Activated CD8-positive, alpha-beta T cell treated with anti-CD3 and anti-CD28 coated beads for 36 hours (primary cell): ENCODE measurements at regions not wholly inside any gene's neighbourhood (a gene's known extent, or its start where the extent isn't known, plus 50 kb on each side); places are given as distances from the start of the nearest gene placed in this dataset.

Source experiments
- ATAC-seq: fragments of 200-7000 bp; cut with Tn5 transposase; one replicate; pipeline ENCODE4 v1.10.0; 2021; ENCODE audit warnings: mild to moderate bottlenecking, moderate library complexity
- CTCF ChIA-PET: fragments of 350-600 bp; sonication (Branson Sonifier 250); formaldehyde crosslinking; loops from one replicate; lab custom pipeline; 2021; ENCODE audit warnings: antibody characterized with exemption; lab: Charles Lee
- POLR2A ChIA-PET: fragments of 350-600 bp; sonication (Branson Sonifier 250); formaldehyde crosslinking; loops from one replicate; lab custom pipeline; 2021; ENCODE audit warnings: antibody characterized with exemption; lab: Charles Lee
- DNase-seq: peaks from one replicate; pipeline ENCODE4 v3.0.0-alpha.2; 2020
- H3K27ac Mint-ChIP-seq: one replicate; pipeline ENCODE4 v1.8.0; 2021; ENCODE audit warnings: mild to moderate bottlenecking, mixed read lengths
- H3K27me3 Mint-ChIP-seq: one replicate; pipeline ENCODE4 v1.8.0; 2021; ENCODE audit warnings: mixed read lengths
- H3K36me3 Mint-ChIP-seq: one replicate; pipeline ENCODE4 v1.8.0; 2021; ENCODE audit warnings: low read depth, mixed read lengths
- H3K4me1 Mint-ChIP-seq: one replicate; pipeline ENCODE4 v1.8.0; 2021; ENCODE audit warnings: low read depth, mixed read lengths
- H3K4me3 Mint-ChIP-seq: one replicate; pipeline ENCODE4 v1.8.0; 2021; ENCODE audit warnings: mild to moderate bottlenecking, moderate library complexity, mixed read lengths
- H3K9me3 Mint-ChIP-seq: one replicate; pipeline ENCODE4 v1.8.0; 2021; ENCODE audit warnings: mixed read lengths
- CTCF ChIP-seq: fragments of 200-600 bp; IDR thresholded peaks from one replicate; pipeline ENCODE4 v1.8.0; 2022; ENCODE audit warnings: antibody characterized with exemption, mild to moderate bottlenecking
- intact Hi-C: fragments of 100-400 bp; cut with micrococcal nuclease; formaldehyde crosslinking; loops from one replicate; pipeline ENCODE4 v1.10.0; 2022

DNA sequence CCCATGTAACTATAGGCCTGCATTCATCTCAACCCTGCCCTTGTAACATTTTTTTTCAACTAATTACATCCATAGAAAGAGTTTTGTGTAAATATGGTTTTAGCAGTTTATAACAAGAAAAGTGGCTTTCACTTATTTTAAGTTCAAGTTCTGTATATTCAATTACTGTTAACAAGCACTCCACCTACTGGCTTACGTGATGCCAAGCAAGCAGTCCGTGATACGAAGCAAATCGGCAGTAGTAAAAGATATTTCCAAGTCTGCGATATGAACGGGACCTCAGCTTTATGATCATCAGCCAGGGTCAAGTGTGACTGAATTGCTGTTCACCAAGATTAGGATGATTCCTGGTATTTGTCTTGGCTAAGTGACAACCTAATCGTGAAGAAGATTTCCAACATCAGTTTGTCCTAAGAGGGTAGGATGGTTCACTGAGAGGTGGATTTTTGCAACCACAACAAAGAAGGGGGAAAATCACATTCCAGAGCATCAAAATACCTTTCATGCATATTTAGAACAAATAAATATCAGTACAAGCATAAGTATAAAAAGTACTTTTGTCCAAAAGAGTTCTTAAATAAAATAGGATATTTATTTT, 456.2 kb downstream of the FOXG1 start:
- ATAC-seq (no peak), DNase-seq (no peak)
- intact Hi-C loops, result no loop called here
- CTCF ChIA-PET, result interaction anchor here (0.6 kb wide), 1 partner anchor 148 kb away, joined by 3 read pairs; no protein-coding TSS in a partner anchor
- Mint-ChIP-seq H3K9me3 (no peaks in the 10 kb centered on the region), H3K27me3 (no peaks in the 10 kb centered on the region), H3K4me1 (no peaks in the 10 kb centered on the region), H3K27ac (no peak overlapping the region), H3K36me3 (no peaks in the 10 kb centered on the region), H3K4me3 (no peak overlapping the region)
- no peak for TF ChIP-seq CTCF
- POLR2A ChIA-PET, result no interaction called here

DNA sequence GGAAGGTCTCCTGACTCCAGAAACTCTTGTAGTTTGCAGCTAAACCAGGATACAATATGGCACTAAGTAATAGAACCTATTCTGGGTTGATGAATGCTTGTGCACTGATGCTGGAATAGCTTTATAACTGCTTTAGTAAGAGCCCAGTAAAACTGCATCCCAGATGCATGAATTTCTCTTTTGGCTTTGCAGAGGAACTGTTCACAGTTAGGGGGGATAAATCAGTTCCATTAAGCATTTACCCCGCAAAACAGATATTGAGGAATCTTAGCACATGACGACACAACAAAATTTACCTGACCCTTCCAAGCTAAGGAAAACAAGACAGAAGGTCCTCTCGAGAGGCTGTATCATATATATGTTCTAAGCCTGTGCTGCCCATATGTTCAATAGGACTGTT, 457.4 kb downstream of the FOXG1 start:
- no peaks in the 10 kb centered on the region for H3K4me1 Mint-ChIP-seq
- no peak overlapping the region for H3K4me3 Mint-ChIP-seq
- intact Hi-C loops, result no loop called here
- no peak for DNase-seq
- no peak for ATAC-seq
- no peak overlapping the region for H3K27ac Mint-ChIP-seq
- TF ChIP-seq CTCF, result no peak
- POLR2A ChIA-PET, result interaction anchor here (0.7 kb wide), 1 partner anchor 563 kb away, joined by 3 read pairs; no protein-coding TSS in a partner anchor
- no peaks in the 10 kb centered on the region for H3K27me3 Mint-ChIP-seq
- no peaks in the 10 kb centered on the region for H3K36me3 Mint-ChIP-seq
- CTCF ChIA-PET, result no interaction called here
- H3K9me3 Mint-ChIP-seq, result no peaks in the 10 kb centered on the region

DNA sequence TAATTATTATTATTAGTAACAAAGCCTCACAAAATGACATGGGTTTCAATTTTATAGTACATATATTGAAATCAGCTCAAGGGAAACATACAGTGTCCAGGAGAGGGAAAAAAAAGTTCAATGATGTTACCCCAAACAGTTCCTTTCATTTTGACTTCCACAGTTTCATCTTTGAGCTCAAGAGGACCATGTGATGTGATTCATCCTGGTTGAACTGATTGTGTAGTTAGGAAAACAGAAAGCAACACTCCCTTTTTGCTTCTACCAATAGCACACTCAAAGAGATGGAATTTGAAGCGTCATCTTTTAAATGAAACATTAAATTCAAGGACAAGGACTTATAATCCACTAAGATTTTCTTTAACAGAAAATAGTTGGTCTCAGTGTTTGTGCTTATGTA, 461.0 kb downstream of the FOXG1 start:
- no peaks in the 10 kb centered on the region for H3K9me3 Mint-ChIP-seq
- no peak overlapping the region for H3K27ac Mint-ChIP-seq
- TF ChIP-seq CTCF, result no peak
- H3K36me3 Mint-ChIP-seq, result no peaks in the 10 kb centered on the region
- ChIA-PET POLR2A (no interaction called here), CTCF (no interaction called here)
- no peak overlapping the region for H3K4me3 Mint-ChIP-seq
- no peak for ATAC-seq
- no peak for DNase-seq
- no peaks in the 10 kb centered on the region for H3K4me1 Mint-ChIP-seq
- intact Hi-C loops, result no loop called here
- no peaks in the 10 kb centered on the region for H3K27me3 Mint-ChIP-seq

GRCh38 chr14:29232153-29232552, 465.6 kb downstream of the FOXG1 start:
- Mint-ChIP-seq H3K27me3 (no peaks in the 10 kb centered on the region), H3K4me1 (no peaks in the 10 kb centered on the region), H3K36me3 (no peaks in the 10 kb centered on the region), H3K9me3 (no peaks in the 10 kb centered on the region), H3K4me3 (no peak overlapping the region), H3K27ac (no peak overlapping the region)
- DNase-seq (no peak), ATAC-seq (no peak)
- TF ChIP-seq CTCF, result no peak
- CTCF ChIA-PET, result no interaction called here
- POLR2A ChIA-PET, result no interaction called here
- intact Hi-C loops, result no loop called here

GRCh38 chr14:29232711-29233110, 466.1 kb downstream of the FOXG1 start:
- Mint-ChIP-seq H3K27me3 (no peaks in the 10 kb centered on the region), H3K27ac (no peak overlapping the region), H3K4me1 (no peaks in the 10 kb centered on the region), H3K36me3 (no peaks in the 10 kb centered on the region), H3K4me3 (no peak overlapping the region), H3K9me3 (no peaks in the 10 kb centered on the region)
- intact Hi-C loops, result no loop called here
- ChIA-PET POLR2A (no interaction called here), CTCF (no interaction called here)
- TF ChIP-seq CTCF, result no peak
- DNase-seq (no peak), ATAC-seq (no peak)
